NOMO-1 treated with dmso at 0.1 percent for 144 hours (cell line): ENCODE measurements at regions not wholly inside any gene's neighbourhood (a gene's known extent, or its start where the extent isn't known, plus 50 kb on each side); places are given as distances from the start of the nearest gene placed in this dataset.

Experiments
- DNase-seq: peaks from one replicate; lab custom pipeline; 2025; ENCODE audit not compliant: unreplicated experiment; lab: John Stamatoyannopoulos, UW

DNA sequence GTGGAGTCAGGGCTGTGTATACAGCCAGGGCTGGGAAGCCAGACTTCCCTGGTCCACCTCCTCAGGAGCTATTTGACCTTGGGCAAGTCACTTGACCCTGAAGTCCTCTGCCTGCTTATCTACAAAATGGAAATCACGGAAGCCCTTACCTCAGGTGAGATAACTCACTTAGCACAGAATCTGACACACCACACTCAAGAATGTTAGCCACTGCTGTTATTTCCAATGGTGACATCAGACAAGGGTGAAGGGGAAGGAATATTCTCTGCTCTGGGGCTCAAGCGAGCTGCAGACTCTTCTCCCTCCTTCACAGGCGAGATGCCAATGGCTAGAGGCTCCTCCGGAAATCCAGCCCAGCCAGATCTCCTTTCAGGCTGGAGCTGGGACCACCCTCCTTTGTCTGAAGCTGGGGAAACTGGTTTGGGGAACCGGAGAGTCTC is 189.6 kb downstream of the HAUS1 start:
- DNase-seq: no peak

DNA sequence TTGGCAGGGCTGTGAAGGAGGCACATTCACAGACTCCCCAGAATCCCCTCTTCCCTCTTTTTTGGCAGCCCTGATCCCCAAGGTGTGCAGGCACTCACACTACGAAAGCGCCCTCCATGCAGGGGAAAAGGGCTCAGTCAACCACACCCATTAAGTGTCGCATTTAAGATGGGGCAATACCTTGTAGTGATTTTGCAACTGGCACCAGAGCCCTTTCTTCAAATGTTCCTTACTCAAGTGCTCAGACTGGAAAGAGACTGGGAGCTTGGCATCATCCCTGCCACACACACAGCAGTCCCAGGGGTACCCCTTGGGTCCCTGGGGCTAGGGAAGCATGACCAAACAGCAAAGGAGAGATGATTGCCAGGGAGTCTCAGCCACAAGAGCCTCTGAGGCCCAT is 190.1 kb downstream of the HAUS1 start:
- DNase-seq: no peak

DNA sequence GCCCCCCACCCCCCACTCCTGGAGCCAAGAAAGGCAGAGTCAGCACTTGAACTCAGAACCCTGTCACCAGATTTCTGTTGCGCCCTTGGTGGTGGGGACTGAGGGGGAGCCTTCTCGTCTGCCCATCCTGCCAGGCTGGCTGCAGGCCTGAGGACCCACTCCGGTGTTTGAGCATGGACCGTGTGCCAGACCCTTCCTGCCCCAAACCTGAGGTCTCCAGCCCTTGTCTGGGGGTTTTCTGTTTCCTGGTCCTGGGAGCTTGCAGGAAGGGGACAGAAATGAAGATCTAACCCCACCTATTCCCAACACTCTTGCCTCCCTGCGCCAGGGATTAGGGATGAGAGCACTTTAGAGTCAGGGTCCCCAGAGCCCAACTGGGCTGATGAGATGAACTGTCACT is 190.6 kb downstream of the HAUS1 start:
- DNase-seq: no peak

DNA sequence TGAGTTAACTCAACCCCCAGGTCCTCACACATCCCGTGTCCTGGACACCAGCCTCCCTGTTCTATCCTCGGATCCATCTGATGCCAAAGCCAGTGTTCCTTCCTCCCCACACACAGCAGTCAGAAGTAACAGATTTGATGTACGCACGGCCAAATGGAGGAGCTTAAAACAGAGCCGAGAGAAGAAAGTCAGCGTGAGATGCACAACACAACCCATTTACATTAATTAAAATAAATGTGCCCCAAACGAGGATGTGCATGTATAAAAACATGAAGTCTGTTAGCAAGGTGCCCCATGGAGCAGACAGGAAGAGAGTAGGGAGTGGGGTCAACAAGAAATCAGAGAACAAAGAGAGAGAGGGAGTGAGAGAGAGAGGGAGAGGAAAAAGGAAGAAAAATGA is 191.2 kb downstream of the HAUS1 start:
- DNase-seq: no peak

DNA sequence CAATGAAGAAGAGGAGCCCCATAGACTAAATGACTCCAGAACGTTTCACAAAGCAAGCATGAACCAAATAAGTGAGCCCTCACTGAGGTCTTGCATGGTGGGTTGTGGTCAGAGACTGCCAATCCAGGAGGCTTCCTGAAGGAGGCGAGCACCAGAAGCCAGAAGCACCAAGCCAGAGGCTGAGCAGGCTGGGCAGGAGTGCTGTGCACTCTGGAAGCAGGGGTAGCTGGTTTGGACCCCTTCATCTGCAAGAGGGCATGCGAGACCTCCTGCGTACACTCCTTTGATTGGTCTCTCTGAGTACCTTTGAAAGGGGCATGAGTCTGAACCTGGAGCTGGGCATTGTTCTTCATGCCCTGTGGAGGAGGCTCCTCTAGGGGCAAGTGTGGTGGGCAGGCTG is 192.5 kb downstream of the HAUS1 start:
- DNase-seq: no peak

DNA sequence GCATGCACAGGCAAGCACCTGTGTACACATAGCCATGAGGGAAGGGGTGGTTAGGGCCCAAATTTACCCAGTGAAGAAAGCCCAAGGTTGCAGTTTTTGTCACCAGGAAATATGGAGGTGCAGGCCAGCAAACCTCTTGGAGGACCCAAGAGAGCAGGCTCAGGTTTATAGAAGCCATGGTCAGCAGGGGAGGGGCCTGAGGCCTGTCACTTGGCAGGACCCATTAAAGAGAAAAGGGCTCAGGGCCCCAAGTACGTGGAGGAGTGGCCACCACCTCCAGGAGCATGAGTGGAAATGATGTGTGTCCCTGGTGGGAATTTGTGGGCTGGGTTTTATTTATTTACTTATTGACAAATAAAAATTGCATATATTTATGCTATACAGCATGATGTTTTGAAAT is 192.9 kb downstream of the HAUS1 start:
- no peak for DNase-seq

DNA sequence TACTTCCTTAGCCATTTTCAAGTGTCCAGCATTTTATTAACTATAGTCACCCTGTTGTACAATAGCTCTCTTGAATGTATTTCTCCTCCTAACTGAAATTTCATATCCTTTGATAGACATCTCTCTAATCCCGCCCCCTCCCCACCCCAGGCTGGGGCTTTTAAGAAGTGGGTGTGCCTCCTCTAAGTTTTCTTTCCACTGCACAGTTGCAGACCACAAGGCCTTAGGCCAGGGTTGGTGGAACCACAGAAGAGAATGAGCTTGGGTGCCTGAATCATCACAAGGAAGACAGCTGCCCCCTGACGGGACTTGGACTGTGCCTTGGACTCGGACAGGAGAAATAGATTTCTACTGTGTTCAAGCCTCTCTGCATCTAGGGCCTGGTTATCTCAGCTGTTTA is 193.4 kb downstream of the HAUS1 start:
- no peak for DNase-seq

DNA sequence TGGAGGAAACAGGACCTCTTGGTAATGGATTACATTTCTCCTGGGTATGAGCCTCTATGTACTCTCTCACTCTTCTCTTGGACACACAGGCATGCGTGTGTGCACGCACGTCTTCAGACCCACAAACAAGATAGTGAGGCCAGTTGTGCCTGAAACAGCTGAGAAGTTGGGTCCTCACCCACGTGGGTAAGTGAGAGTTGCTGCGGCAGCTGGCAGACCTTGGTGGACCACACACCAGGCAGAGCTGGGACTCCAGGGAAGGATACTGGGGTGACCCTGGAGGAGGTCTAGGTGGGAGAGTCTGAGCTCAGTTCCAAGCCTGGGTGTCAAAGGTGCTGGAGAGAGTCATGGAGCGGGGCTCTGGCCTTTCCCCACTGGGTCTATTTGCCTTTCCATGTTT is 194.3 kb downstream of the HAUS1 start:
- DNase-seq: no peak

DNA sequence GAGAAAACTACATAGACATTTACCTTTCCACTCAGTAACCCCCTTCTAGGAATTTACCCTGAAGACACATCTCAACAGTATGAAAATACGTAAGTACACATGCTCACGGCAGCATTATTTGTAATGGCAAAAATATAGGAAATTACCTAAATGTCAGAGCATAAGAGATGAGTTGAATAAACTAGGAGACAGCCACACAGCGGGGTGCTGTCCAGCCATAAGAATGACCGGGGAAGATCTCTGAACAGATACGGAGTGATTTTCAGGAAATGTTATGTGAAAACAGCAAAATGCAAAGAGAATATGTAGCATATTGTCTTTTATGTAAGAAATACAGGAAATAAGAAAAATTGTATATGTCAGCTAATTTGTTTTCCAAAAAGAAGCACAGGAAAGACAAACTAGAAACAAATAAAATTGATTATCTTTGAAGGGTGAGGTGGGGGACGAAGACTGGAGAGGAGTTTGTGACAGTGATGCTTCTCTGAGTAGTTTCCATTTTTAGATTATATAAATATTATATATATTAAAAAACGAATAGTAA is 195.4 kb downstream of the HAUS1 start:
- no peak for DNase-seq

DNA sequence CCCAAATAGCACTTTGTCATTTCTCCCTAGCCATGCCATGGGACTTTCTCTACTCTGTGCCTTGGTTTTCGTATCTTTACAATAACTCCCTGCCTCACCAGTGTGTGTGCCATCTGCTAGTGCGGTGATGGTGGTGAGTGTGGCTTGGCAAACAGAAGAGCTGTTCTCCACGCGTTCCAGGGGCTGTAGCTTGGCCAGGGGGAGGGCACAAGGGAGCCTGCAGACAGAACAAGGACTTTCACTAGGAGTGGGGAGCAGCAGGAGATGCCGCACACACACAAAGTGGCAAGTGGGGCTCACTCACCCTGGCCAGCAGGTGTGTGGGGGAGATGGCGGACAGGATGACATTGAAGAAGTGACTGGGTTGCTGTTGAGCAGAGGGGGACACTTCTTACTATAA is 196.9 kb downstream of the HAUS1 start:
- no peak for DNase-seq

DNA sequence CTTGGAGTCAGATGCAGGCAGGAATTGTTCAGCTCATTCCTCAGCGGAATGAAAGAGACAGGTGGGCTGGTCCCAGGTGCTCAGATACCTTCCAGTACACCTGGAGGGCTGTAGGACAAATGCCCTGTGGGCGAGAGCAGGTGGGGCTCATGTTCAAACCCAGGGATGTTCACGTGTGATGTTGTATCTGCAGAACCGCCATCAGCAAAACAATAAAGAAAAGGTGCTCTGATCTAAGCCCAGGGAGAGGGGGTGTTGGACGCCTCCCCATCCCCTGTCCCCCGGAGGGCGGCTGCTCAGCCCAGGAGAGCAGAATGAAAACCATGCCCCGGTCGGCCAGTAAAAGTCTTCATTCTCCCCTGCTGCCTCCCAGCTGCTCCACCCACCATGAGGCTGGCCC is 197.4 kb downstream of the HAUS1 start:
- DNase-seq: no peak

DNA sequence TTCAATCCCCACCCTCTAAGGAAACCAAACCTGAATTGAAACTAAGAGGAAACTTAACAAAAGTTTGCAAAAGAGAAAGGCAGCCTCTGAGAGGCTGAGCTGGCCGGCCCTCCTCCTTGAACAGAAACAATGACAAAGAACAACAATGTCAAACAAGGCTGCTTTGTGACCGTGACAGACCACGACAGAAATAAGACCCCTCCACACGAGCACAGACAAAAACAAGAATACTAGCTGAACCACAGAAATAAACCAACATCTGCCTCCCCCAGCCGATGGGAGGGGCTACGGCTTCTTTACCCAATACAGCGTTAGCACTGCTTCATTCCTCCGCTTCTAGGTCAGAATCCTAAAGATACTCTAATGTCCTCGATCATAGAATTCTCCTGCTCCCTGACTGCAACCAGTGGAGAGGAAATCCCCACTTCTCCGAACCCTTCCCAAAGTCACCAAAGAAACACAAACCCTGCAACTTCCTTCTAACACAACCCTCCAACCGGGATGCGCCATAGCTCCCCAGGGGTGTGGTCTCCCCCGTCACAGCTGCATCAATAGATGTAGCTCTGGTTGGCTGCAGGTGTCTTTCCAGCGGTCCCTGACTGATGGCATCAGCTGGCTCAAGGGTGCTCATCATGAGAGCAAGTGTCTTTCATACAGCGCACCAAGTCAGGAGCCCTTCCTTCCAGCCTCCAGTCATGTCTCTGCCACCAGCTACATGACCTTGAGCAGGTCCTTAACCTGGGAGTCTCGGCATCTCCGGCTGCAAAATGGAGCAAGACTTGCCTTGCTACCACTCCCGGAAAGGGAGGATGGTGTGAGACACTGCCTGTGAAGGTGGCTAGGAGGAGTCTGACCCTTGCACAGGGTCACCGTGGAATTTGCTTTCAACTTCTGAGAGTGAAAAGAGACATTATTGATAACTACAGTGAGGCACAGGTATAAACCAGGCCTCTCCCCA is 198.6 kb downstream of the HAUS1 start:
- no peak for DNase-seq

DNA sequence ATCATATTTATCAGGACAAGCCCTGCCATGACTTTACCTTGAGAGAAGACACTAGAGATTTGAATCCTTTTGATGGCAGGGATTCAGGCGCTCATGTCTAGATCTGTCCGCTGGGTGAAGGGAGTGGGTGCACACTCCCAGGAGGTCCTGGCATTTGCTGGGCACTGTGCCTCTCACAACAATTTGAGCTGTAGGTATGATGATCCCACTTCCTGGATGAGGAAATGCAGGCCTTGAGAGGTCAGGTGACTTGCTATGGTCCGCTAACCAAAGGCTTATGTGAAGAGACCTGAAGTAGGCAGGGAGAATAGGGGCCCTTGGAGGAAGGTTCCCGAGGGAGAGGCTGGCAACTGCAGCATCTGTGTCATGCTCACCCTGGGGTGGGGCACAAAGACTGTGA is 206.1 kb downstream of the HAUS1 start:
- no peak for DNase-seq

DNA sequence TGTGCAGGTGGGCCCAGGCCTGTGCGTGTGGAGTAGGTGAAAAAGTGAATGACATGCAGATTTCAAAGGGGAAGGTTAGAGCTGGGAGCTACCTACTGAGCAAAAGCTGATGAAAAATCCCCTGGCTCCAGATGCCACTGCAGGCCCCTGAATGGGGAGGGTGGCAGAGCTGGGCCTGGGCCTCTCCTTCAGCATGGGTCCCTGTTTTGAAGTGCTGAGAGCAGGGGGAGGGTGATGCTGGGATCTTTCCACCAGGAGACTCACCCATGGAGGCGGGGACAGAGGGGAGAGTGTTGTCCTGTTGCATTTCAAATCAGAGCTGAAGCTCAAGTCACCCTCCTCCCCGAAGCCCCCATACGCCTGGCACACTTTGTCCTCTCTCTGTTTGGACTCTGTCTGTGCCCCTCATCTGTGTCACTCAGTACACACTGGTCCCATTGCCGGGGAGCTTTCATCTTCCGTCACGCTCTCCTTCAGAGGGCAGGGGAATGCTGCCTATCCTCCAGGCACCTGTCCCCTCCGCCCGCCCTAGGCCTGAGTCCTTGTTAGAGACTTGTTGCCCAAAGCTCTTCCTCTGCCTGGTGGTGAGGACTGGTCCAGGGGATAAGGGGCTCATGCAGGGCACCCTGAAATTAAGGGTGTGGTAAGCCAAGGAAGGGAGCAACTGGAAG is 206.6 kb downstream of the HAUS1 start:
- no peak for DNase-seq

DNA sequence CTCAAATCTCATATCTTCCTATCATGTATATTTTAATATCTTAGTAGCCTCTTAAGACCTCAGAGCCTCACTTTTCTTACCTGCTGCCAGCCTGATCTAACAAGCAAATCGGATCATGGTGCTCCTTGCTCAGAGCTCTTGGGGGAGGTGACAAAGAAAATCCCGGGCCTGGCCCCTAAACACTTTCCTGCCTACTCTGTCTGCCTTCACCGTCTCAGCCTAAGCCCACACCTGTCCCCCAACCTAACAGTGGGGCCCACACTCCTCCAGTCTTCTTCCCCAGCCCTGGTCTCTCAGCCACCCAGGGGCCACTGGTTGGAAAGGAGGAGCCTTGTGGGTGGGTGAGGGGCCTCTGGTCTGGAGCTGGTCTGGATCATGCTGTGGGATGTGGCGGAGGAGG is 207.3 kb downstream of the HAUS1 start:
- no peak for DNase-seq

DNA sequence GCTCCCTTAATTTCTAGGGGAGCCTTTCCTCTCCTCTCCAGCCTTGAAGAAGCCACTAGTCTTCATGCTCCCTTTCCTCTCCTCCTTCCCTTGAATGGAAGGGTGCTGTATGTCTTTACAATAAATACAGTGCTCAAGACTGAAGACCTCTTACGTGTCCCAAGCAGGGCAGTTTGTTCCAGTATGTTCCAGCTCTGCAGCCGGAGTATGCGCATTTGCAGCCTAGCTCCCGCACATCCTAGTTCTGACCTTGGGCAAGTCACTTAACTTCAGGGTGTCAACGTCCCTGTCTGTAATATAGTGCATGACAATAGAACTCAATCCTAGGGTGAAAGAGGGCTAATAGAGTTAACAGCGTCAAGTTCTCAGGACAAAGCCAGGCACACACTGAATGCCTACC is 208.0 kb downstream of the HAUS1 start:
- no peak for DNase-seq

DNA sequence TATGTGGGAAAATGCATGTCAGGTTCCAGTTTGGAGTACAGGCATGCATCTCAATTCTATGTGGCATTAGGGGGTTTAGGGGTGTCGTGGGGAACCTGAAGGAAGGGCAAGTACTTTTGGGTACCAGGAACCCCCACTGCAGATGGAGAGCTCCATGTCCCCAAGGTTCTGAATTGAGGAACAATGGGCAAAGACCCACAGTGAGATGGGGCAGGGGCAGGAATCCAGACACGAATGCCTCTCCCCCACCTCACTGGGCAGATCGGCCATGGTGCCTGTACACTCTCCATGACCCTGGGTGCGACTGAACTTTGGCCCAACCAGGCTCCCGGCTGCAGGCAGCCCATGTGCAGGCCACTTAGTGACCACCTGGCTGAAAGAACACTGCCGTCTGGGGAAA is 209.3 kb downstream of the HAUS1 start:
- DNase-seq: no peak

DNA sequence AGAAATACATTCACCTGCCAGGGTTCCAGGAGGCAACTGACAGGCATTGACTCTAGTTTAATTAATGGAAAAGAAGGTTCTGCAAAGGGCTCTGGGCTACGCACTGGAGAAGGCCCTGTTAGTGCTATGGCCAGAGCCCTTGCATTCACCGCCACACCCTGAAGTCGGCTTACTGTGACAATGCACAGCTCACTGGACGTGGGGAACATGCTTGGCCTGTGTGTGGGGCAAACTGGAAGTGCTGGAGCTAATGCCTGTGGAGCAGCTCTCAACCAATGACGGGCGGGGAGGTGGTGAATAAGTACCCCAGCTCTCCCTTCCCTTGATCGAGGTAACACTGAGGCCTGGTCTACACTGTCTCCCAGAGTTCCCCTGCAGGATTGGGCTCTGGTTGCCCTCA is 209.8 kb downstream of the HAUS1 start:
- DNase-seq: no peak

DNA sequence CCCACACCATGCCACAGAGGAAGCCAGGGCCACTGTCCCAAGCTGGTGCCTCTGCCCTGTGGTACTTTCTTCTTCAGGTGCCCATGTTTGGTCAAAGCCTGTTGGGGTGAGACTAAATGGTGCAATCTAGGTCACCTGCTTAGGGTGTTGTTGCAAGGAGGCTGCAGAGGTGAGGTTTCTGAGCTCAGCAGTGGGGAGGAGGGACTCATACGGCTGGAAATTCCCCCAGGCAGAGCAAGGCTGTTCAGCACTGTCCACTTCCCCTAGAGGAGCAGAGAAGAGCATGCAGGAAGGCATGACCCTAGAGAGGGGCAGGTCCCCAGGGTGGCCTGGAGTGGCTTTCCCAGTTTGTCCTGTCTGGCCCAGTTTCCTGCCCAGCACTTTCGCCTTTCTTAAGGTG is 211.0 kb downstream of the HAUS1 start:
- DNase-seq: no peak

DNA sequence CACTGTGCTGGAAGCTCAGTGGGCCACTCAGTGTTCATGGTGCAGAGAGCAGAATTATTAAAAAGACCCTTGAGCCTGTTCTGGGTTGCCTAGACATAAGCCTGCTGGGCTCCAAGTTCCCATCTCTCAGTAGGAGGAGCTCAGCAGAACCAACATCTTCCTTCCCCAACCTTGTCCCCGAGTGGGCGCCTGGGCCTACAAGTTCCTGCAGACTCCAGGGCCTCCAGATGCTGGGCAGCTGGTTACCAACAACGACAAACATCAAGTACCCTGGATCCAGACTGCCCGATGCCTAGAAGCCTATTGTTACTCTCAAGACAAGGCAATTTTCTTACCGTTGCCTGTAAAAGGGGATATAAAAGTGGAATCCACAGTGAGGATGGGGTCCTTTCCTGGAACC is 214.2 kb downstream of the HAUS1 start:
- no peak for DNase-seq

DNA sequence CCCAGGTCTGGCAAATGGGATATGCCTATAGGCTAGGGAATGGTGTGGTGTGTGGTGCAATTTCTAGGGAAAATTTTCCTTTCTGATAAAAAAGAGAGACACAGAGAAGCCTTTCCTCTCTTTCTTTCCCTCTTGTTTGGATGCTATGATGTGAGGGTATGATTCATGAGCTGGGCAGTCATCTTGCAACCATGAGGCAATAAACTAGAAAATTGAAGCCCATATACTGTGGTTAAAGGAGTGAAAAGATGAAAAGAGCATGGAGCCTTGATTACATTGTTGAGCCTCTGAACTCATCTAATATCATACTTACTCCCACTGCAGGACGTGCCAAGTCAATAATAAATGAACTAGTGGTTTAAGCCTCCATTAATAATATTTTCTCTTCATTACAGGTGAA is 215.6 kb downstream of the HAUS1 start:
- no peak for DNase-seq

DNA sequence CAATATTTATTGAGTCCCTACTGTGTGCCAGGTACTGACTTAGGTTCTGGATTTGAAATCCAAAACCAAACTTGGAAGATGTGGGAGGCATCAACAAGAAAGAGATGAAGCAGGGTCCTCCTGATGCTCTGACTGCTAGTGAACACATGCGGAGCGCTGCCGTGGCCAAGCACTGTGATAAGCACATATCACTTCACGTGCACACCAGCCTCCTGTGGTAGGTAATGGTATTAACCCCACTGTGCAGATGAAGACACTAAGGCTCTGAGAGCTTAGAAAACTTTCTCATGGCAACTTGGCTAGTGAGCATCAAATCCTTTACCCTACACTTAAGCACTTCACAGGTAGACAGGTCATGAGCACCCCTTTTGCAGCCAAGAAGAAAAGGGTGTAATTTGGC is 216.1 kb downstream of the HAUS1 start:
- DNase-seq: no peak
